Omental fat pad (tissue), 3 donors: ENCODE measurements at regions not wholly inside any gene's neighbourhood (a gene's known extent, or its start where the extent isn't known, plus 50 kb on each side); places are given as distances from the start of the nearest gene placed in this dataset.

ENCODE experiments used
- ATAC-seq: fragments of 150-250 bp; one replicate; pipeline ENCODE4 v1.9.1; 2016; ENCODE audit warnings: mild to moderate bottlenecking, moderate library complexity; ENCODE audit not compliant: low FRiP score
- DNase-seq: peaks from one replicate; pipeline ENCODE4 v3.0.0-alpha.2; 2019; ENCODE audit warnings: low spot score
- TF ChIP-seq, protein P1 (sequence below), 3 donors: fragments of 450-650 bp; IDR thresholded peaks; one replicate each; pipeline ENCODE4 v1.5.1; 2016 to 2017; ENCODE audit warnings: antibody characterized with exemption in 3 of 3, mild to moderate bottlenecking in 3 of 3, moderate library complexity in 2 of 3

- ATAC-seq, result no peak
- DNase-seq, result no peak
- TF ChIP-seq, protein P1, sequence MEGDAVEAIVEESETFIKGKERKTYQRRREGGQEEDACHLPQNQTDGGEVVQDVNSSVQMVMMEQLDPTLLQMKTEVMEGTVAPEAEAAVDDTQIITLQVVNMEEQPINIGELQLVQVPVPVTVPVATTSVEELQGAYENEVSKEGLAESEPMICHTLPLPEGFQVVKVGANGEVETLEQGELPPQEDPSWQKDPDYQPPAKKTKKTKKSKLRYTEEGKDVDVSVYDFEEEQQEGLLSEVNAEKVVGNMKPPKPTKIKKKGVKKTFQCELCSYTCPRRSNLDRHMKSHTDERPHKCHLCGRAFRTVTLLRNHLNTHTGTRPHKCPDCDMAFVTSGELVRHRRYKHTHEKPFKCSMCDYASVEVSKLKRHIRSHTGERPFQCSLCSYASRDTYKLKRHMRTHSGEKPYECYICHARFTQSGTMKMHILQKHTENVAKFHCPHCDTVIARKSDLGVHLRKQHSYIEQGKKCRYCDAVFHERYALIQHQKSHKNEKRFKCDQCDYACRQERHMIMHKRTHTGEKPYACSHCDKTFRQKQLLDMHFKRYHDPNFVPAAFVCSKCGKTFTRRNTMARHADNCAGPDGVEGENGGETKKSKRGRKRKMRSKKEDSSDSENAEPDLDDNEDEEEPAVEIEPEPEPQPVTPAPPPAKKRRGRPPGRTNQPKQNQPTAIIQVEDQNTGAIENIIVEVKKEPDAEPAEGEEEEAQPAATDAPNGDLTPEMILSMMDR (IDR thresholded peaks at IDR 0.05), result no peak
Measured at GRCh38 chr10:78396754-78397153, 363.1 kb downstream of the RPS24 start.

GRCh38 chr10:78397786-78398185 is 364.1 kb downstream of the RPS24 start:
- TF ChIP-seq, protein P1 (IDR thresholded peaks at IDR 0.05), result no peak
- ATAC-seq (no peak), DNase-seq (no peak)

- DNase-seq, result no peak
- TF ChIP-seq, protein P1 (IDR thresholded peaks at IDR 0.05), result no peak
- ATAC-seq, result no peak
Measured at GRCh38 chr10:78398382-78398781, 364.7 kb downstream of the RPS24 start.

- TF ChIP-seq, protein P1 (IDR thresholded peaks at IDR 0.05), result no peak
- ATAC-seq, result no peak
- DNase-seq, result no peak
Measured at GRCh38 chr10:78401624-78402367, 368.1 kb downstream of the RPS24 start.

- no peak for DNase-seq
- no peak for ATAC-seq
- TF ChIP-seq, protein P1 (IDR thresholded peaks at IDR 0.05), result no peak
Measured at GRCh38 chr10:78402591-78402990, 368.9 kb downstream of the RPS24 start.

- DNase-seq (no peak), ATAC-seq (no peak)
Measured at GRCh38 chr10:78403781-78404180, 370.1 kb downstream of the RPS24 start.

DNA sequence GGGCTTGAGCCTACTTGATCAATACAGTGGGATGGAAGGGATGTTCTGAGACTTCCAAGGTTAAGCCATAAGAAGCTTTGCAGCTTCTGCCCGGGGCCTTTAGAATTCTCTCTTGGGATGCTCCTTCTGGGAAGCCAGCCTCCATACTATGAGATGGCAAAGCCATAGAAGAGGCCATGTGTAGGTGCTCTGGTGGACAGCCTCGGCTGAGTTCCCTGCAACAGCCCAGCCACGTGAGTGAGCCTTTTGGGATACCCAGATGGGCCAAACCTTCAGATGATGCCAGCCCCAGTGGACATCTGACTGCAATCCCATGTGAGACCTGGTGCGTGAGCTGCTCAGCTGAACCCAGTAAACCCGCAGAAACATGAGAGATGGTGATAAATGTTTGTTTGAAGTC is 370.6 kb downstream of the RPS24 start:
- no peak for DNase-seq
- TF ChIP-seq, protein P1 (IDR thresholded peaks at IDR 0.05), result no peak
- ATAC-seq, result no peak

More at GRCh38 chr10:78403781-78404180, 370.1 kb downstream of the RPS24 start:
- TF ChIP-seq, protein P1 (IDR thresholded peaks at IDR 0.05), result no peak
